ENCODE measurements at regions not wholly inside any gene's neighbourhood (a gene's known extent, or its start where the extent isn't known, plus 50 kb on each side); places are given as distances from the start of the nearest gene placed in this dataset.

- TF ChIP-seq CTCF (IDR thresholded peaks at IDR 0.05; ENCODE audit: borderline replicate concordance, control extremely low read depth, extremely low read depth, insufficient read depth, missing control alignments) = no peak
- no peak for DNase-seq (ENCODE audit: low spot score)
- in situ Hi-C loops (cut with MboI; ENCODE audit: low sequenced_read_pairs, unreplicated experiment) = loop anchor here (25.0 kb wide), 1 partner anchor 88 kb away; no protein-coding TSS in a partner anchor
Observed at GRCh38 chrX:67949270-67949669, 405.4 kb downstream of the AR start.

DNA sequence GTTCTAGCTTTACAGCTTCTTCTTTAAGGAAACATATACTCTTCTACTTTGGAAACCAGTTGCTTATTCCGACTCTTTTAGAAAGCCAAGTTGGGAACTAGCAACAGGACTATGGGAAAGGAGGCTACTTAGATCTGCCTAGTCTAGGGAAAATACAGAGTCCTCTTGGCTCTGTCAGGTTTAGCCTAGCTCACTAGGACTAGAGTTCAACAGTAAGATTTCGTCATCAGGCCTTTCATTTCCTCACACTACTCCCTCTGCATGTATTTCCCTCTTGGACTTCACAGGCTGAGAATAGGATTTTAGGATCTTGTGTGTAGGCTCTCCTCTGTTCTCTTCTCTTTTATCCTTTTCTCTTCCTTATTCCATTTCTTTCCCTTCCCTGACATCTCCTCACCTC lies 409.8 kb downstream of the AR start:
- no peak for DNase-seq (ENCODE audit: low spot score)
- no peak for TF ChIP-seq CTCF (IDR thresholded peaks at IDR 0.05; ENCODE audit: borderline replicate concordance, control extremely low read depth, extremely low read depth, insufficient read depth, missing control alignments)
- in situ Hi-C loops (cut with MboI; ENCODE audit: low sequenced_read_pairs, unreplicated experiment) = loop anchor here (25.0 kb wide), 1 partner anchor 91 kb away; no protein-coding TSS in a partner anchor

DNA sequence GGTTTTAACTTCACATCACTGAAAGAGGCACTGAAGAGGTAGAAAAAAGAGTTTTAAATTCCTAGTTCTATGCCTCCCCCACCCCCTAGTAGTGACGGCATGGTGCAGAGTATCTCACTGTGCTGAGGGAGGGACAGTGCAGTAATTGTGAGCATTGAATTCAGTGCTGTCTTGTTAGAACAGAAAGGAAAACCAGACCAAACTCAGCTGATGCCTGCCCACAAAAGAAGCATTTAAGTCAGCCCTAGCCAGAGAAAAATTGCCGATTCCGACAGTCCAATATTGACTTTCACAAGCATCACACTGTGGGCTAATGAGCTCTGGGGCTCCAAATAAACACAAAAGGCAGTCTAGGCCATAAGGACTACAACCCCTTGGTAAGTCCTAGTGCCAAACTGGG lies 417.7 kb downstream of the AR start:
- DNase-seq (ENCODE audit: low spot score) = no peak
- in situ Hi-C loops (cut with MboI; ENCODE audit: low sequenced_read_pairs, unreplicated experiment) = loop anchor here (25.0 kb wide), 1 partner anchor 99 kb away; no protein-coding TSS in a partner anchor
- TF ChIP-seq CTCF (IDR thresholded peaks at IDR 0.05; ENCODE audit: borderline replicate concordance, control extremely low read depth, extremely low read depth, insufficient read depth, missing control alignments) = no peak

Data from GM13976 (cell line).